Peyer's patch (tissue), 4 donors: ENCODE measurements at regions not wholly inside any gene's neighbourhood (a gene's known extent, or its start where the extent isn't known, plus 50 kb on each side); places are given as distances from the start of the nearest gene placed in this dataset.

Source experiments
- DNase-seq, 3 donors: peaks; one replicate each; pipeline ENCODE4 v3.0.0-alpha.2; 2017 to 2019
- H3K27ac ChIP-seq, 4 donors: fragments of 200-600 bp; sonication (generic); one replicate each; pipeline ENCODE4 v1.5.1; 2016 to 2019
- H3K27me3 ChIP-seq, 2 donors: fragments of 200-600 bp; sonication (generic); one replicate each; pipeline ENCODE4 v1.5.1; 2019
- H3K36me3 ChIP-seq, 3 donors: fragments of 200-600 bp; sonication (generic); one replicate each; pipeline ENCODE4 v1.5.1; 2016 to 2019
- H3K4me1 ChIP-seq, 4 donors: fragments of 200-600 bp; sonication (generic); one replicate each; pipeline ENCODE4 v1.5.1; 2016 to 2019
- H3K4me3 ChIP-seq, 4 donors: fragments of 200-600 bp; sonication (generic); 1 replicate in 3 of 4; 2 replicates in 1 of 4; pipeline ENCODE4 v1.5.1; 2016 to 2019; ENCODE audit warnings: mild to moderate bottlenecking in 1 of 4
- H3K9me3 ChIP-seq, 4 donors: fragments of 200-600 bp; sonication (generic); one replicate each; pipeline ENCODE4 v1.5.1; 2016 to 2019; ENCODE audit warnings: mild to moderate bottlenecking in 1 of 4
- CTCF ChIP-seq, 6 experiments: fragments of 450-650 bp in 4 of 6; fragments of 200-600 bp in 2 of 6; sonication (generic) in 1 of 6; IDR thresholded peaks; one replicate each; pipeline ENCODE4 v1.5.1; 2017 to 2019; ENCODE audit warnings: antibody characterized with exemption in 6 of 6, mild to moderate bottlenecking in 3 of 6, moderate library complexity in 1 of 6
- POLR2A ChIP-seq, 2 donors: fragments of 450-650 bp; IDR thresholded peaks; one replicate each; pipeline ENCODE4 v1.5.1; 2017; ENCODE audit warnings: antibody characterized with exemption in 2 of 2, mild to moderate bottlenecking in 2 of 2, moderate library complexity in 2 of 2

GRCh38 chr10:90398566-90398965, 459.3 kb downstream of the HTR7 start:
- Histone ChIP-seq H3K27me3 (no peaks in the 10 kb centered on the region), H3K9me3 (no peaks in the 10 kb centered on the region), H3K4me3 (no peak overlapping the region), H3K36me3 (no peaks in the 10 kb centered on the region), H3K4me1 (no peaks in the 10 kb centered on the region), H3K27ac (no peak overlapping the region)
- no peak for DNase-seq
- TF ChIP-seq POLR2A (IDR thresholded peaks at IDR 0.05) (no peak), CTCF (IDR thresholded peaks at IDR 0.05) (no peak)

GRCh38 chr10:90399782-90400181, 458.1 kb downstream of the HTR7 start:
- H3K4me3 ChIP-seq, result no peak overlapping the region
- H3K27ac ChIP-seq, result no peak overlapping the region
- H3K27me3 ChIP-seq, result no peaks in the 10 kb centered on the region
- TF ChIP-seq POLR2A (IDR thresholded peaks at IDR 0.05) (no peak), CTCF (IDR thresholded peaks at IDR 0.05) (no peak)
- no peaks in the 10 kb centered on the region for H3K4me1 ChIP-seq
- DNase-seq, result no peak
- no peaks in the 10 kb centered on the region for H3K9me3 ChIP-seq
- H3K36me3 ChIP-seq, result no peaks in the 10 kb centered on the region

GRCh38 chr10:90403211-90404000, 454.4 kb downstream of the HTR7 start:
- no peaks in the 10 kb centered on the region for H3K4me1 ChIP-seq
- DNase-seq, result no peak
- no peak overlapping the region for H3K27ac ChIP-seq
- H3K27me3 ChIP-seq, result no peaks in the 10 kb centered on the region
- no peak overlapping the region for H3K4me3 ChIP-seq
- H3K9me3 ChIP-seq, result no peaks in the 10 kb centered on the region
- TF ChIP-seq POLR2A (IDR thresholded peaks at IDR 0.05), result no peak
- no peak for TF ChIP-seq CTCF (IDR thresholded peaks at IDR 0.05)
- no peaks in the 10 kb centered on the region for H3K36me3 ChIP-seq

GRCh38 chr10:90407131-90407530, 450.7 kb downstream of the HTR7 start:
- H3K4me1 ChIP-seq, result no peaks in the 10 kb centered on the region
- no peak for DNase-seq
- H3K36me3 ChIP-seq, result no peaks in the 10 kb centered on the region
- TF ChIP-seq POLR2A (IDR thresholded peaks at IDR 0.05), result no peak
- TF ChIP-seq CTCF (IDR thresholded peaks at IDR 0.05), result no peak
- no peak overlapping the region for H3K27ac ChIP-seq
- no peaks in the 10 kb centered on the region for H3K27me3 ChIP-seq
- H3K9me3 ChIP-seq, result no peaks in the 10 kb centered on the region
- no peak overlapping the region for H3K4me3 ChIP-seq

GRCh38 chr10:90407851-90408250, 450.0 kb downstream of the HTR7 start:
- Histone ChIP-seq H3K4me3 (no peak overlapping the region), H3K4me1 (no peaks in the 10 kb centered on the region), H3K27ac (no peak overlapping the region), H3K9me3 (no peaks in the 10 kb centered on the region), H3K27me3 (no peaks in the 10 kb centered on the region), H3K36me3 (no peaks in the 10 kb centered on the region)
- TF ChIP-seq POLR2A (IDR thresholded peaks at IDR 0.05) (no peak), CTCF (IDR thresholded peaks at IDR 0.05) (no peak)
- no peak for DNase-seq
